Uterus (tissue), 3 donors: ENCODE measurements at regions not wholly inside any gene's neighbourhood (a gene's known extent, or its start where the extent isn't known, plus 50 kb on each side); places are given as distances from the start of the nearest gene placed in this dataset.

Experiments
- DNase-seq, 2 donors: peaks; one replicate each; pipeline ENCODE4 v3.0.0-alpha.2; 2019 to 2020
- H3K27ac ChIP-seq, 2 donors: fragments of 200-600 bp; sonication (generic); 1 replicate in 1 of 2; 2 replicates in 1 of 2; pipeline ENCODE4 v1.5.1; 2016 to 2018
- H3K27me3 ChIP-seq, 2 donors: fragments of 200-600 bp; sonication (generic); one replicate each; pipeline ENCODE4 v1.5.1; 2018 to 2019; ENCODE audit warnings: control low read depth in 1 of 2
- H3K36me3 ChIP-seq, 2 donors: fragments of 200-600 bp; sonication (generic); one replicate each; pipeline ENCODE4 v1.5.1; 2019; ENCODE audit warnings: control low read depth in 1 of 2
- H3K4me1 ChIP-seq, 2 donors: fragments of 200-600 bp; sonication (generic); one replicate each; pipeline ENCODE4 v1.5.1; 2018 to 2019; ENCODE audit warnings: control low read depth in 1 of 2
- H3K4me3 ChIP-seq, 2 donors: fragments of 200-600 bp; sonication (generic); 1 replicate in 1 of 2; 2 replicates in 1 of 2; pipeline ENCODE4 v1.5.1; 2018 to 2019; ENCODE audit warnings: mild to moderate bottlenecking in 1 of 2
- H3K9me3 ChIP-seq, 2 donors: fragments of 200-600 bp; sonication (generic); one replicate each; pipeline ENCODE4 v1.5.1; 2019; ENCODE audit warnings: control low read depth in 1 of 2
- CTCF ChIP-seq, 4 experiments: fragments of 200-600 bp in 2 of 4; fragments of 450-650 bp in 2 of 4; sonication (generic) in 2 of 4; IDR thresholded peaks; one replicate each; pipeline ENCODE4 v1.5.1; 2016 to 2019; ENCODE audit warnings: antibody characterized with exemption in 4 of 4, mild to moderate bottlenecking in 2 of 4, moderate library complexity in 1 of 4
- POLR2A ChIP-seq, 2 donors: fragments of 450-650 bp; IDR thresholded peaks; one replicate each; pipeline ENCODE4 v1.6.1; 2016; ENCODE audit warnings: antibody characterized with exemption in 2 of 2, mild to moderate bottlenecking in 1 of 2, moderate library complexity in 1 of 2
- intact Hi-C: fragments of 100-400 bp; cut with DNase I; formaldehyde crosslinking; loops from one replicate; pipeline ENCODE4 v1.15.1; 2023; ENCODE audit warnings: low total_unique reads
- donor health status: DM: yes; HTN: yes; CAD: no.

DNA sequence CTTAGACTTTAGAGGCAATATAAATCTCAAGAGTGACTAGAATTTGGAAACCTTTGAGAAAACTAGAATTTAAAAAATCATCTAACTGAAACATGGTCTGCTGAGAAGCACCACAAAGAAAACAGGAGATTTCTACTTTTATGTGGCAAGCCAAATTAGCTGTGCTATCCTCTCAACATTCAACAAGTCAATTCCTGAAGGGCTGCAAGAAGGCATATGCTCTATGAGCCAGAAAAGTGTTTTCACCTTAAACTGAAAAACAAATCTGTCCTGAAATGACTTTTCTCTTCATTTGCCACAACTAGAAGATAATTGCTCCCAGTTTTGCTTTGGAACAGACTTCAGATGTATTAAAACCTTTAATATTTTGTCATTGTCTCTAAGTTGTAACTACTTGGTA lies 263.2 kb upstream of the EDNRA start:
- intact Hi-C loops: no loop called here
- Histone ChIP-seq H3K4me3 (no peak overlapping the region), H3K9me3 (no peaks in the 10 kb centered on the region), H3K27ac (no peak overlapping the region), H3K4me1 (peaks cover 0 to 4% of the 10 kb centered on the region in 2 donors), H3K36me3 (no peaks in the 10 kb centered on the region), H3K27me3 (no peaks in the 10 kb centered on the region)
- no peak for DNase-seq
- no peak for TF ChIP-seq POLR2A (IDR thresholded peaks at IDR 0.05)
- TF ChIP-seq CTCF (IDR thresholded peaks at IDR 0.05): no peak

DNA sequence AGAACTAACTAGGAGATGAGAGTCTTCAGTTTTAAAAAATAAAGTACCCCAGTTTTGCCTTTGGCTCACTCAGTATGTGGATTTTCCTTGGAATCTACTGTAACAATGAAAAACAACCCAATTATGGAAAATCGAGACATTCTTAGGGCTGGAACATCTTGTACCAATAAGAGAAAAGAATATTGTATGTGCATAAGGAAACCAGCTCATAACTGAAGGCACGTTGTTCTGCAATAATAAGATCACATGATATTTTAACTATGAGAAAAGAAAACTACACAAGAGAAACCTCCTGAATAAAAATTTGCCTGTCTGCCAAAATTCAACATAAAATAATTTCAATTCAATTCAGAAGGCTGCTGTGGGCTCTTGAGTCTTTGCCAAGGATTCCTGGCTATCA lies 261.8 kb upstream of the EDNRA start:
- H3K27me3 ChIP-seq: no peaks in the 10 kb centered on the region
- H3K4me3 ChIP-seq: no peak overlapping the region
- H3K36me3 ChIP-seq: no peaks in the 10 kb centered on the region
- H3K27ac ChIP-seq: no peak overlapping the region
- no peak for DNase-seq
- intact Hi-C loops: no loop called here
- H3K4me1 ChIP-seq: peaks cover 0 to 4% of the 10 kb centered on the region in 2 donors
- TF ChIP-seq POLR2A (IDR thresholded peaks at IDR 0.05) (no peak), CTCF (IDR thresholded peaks at IDR 0.05) (no peak)
- no peaks in the 10 kb centered on the region for H3K9me3 ChIP-seq

DNA sequence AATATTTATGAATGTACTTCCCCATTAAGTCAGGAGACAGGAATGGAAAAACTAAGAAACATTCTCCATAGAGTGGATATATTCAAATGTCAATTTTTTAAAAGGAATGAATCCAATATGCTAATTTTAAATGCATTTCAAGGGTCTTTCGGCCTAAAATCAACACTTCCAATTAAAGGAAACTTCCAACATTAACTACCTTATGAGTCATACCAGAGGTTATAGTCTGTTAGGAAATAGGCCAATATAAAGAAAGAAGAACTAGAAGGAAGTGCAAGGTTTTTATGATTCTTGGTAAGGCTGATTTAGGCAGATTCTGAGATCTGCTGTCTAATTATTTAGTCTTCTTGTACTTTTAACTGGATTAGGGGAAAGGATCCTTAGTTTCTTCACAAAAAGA lies 260.1 kb upstream of the EDNRA start:
- Histone ChIP-seq H3K9me3 (no peaks in the 10 kb centered on the region), H3K4me3 (no peak overlapping the region), H3K27me3 (no peaks in the 10 kb centered on the region), H3K4me1 (peaks cover 0 to 4% of the 10 kb centered on the region in 2 donors), H3K27ac (no peak overlapping the region), H3K36me3 (no peaks in the 10 kb centered on the region)
- no peak for DNase-seq
- intact Hi-C loops: no loop called here
- TF ChIP-seq POLR2A (IDR thresholded peaks at IDR 0.05) (no peak), CTCF (IDR thresholded peaks at IDR 0.05) (no peak)

GRCh38 chr4:147222906-147223305 lies 258.0 kb upstream of the EDNRA start:
- Histone ChIP-seq H3K9me3 (no peaks in the 10 kb centered on the region), H3K27me3 (no peaks in the 10 kb centered on the region), H3K4me3 (no peak overlapping the region), H3K36me3 (no peaks in the 10 kb centered on the region), H3K4me1 (peaks cover 0 to 4% of the 10 kb centered on the region in 2 donors), H3K27ac (no peak overlapping the region)
- no peak for TF ChIP-seq POLR2A (IDR thresholded peaks at IDR 0.05)
- no peak for TF ChIP-seq CTCF (IDR thresholded peaks at IDR 0.05)
- no peak for DNase-seq
- intact Hi-C loops: no loop called here

- no peak overlapping the region for H3K27ac ChIP-seq
- intact Hi-C loops: no loop called here
- H3K4me1 ChIP-seq: peaks cover 0 to 4% of the 10 kb centered on the region in 2 donors
- H3K9me3 ChIP-seq: no peaks in the 10 kb centered on the region
- TF ChIP-seq CTCF (IDR thresholded peaks at IDR 0.05): no peak
- no peak for TF ChIP-seq POLR2A (IDR thresholded peaks at IDR 0.05)
- H3K36me3 ChIP-seq: no peaks in the 10 kb centered on the region
- no peaks in the 10 kb centered on the region for H3K27me3 ChIP-seq
- H3K4me3 ChIP-seq: no peak overlapping the region
- no peak for DNase-seq
Observed at GRCh38 chr4:147223576-147223975, 257.3 kb upstream of the EDNRA start.
